ENCODE measurements at regions not wholly inside any gene's neighbourhood (a gene's known extent, or its start where the extent isn't known, plus 50 kb on each side); places are given as distances from the start of the nearest gene placed in this dataset.

DNA sequence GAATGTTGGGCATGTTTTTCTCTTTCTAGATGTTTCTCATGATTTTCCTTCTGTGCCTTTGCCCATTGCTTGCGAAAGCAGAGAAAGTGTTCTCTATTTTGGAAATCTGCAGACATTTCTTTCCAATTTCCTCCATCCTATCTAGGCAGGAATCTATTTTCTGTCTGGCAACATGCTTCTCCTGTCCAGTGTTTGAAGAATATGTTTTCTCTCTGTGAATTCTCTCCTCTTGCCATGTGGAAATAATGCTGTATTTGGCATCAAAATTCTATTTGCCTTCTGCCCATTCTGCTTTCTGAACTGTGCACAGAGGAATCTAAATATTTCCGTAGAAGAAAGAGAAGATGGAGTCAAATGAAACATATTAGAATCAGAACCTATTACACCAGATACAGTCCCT lies 833.3 kb downstream of the CDH9 start:
- TF ChIP-seq POLR2AphosphoS5 (IDR thresholded peaks at IDR 0.05) (no peak), CTCF (IDR thresholded peaks at IDR 0.05) (no peak), POLR2A (IDR thresholded peaks at IDR 0.05) (no peak), EP300 (IDR thresholded peaks at IDR 0.05; ENCODE audit: low read depth) (no peak)
